Stimulated activated CD4-positive, alpha-beta T cell treated with anti-CD3 and anti-CD28 coated beads, Interleukin-12 subunit alpha, Interleukin-12 subunit beta, amount 100 ng/mL, for 4 hours (primary cell): ENCODE measurements at regions not wholly inside any gene's neighbourhood (a gene's known extent, or its start where the extent isn't known, plus 50 kb on each side); places are given as distances from the start of the nearest gene placed in this dataset.

Source experiments
- DNase-seq: peaks from one replicate; pipeline ENCODE4 v3.0.0-alpha.2; 2020

DNA sequence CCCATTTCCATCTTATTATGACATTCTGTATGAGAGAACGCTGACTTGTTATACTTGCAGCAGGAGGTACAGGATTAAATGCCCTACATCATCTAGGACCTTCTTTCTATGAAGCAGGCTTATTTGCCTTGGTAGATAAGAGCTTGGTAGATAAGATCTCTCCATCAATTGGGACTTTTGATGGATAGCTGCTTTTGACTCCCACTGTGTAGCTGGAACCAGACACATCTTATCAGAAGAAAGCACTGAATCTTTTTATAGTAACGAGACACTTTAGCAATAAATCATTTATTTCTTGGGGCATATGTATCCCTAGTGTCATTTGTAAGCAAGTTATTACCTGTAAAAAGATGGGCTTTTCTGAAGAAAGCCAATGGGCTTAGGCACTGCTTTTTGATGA lies 613.9 kb downstream of the TECRL start:
- no peak for DNase-seq

DNA sequence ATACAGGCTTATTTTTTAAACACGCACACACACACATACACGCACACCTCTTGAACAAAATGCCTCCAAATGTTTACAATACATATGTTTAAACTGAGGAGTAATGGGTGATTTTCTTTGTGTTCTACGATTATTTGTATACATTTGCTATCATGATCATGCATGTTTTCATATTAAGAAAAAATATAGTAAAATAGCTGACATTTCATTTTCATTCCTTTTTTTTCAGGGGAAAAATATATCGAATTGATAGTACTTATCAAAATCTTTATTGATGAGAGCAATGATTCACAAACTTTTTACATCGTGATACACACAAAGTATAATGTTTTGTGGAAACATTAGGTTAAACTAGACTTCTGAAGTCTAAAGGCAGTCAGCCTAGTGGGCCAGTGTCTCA lies 618.9 kb downstream of the TECRL start:
- DNase-seq, result no peak

DNA sequence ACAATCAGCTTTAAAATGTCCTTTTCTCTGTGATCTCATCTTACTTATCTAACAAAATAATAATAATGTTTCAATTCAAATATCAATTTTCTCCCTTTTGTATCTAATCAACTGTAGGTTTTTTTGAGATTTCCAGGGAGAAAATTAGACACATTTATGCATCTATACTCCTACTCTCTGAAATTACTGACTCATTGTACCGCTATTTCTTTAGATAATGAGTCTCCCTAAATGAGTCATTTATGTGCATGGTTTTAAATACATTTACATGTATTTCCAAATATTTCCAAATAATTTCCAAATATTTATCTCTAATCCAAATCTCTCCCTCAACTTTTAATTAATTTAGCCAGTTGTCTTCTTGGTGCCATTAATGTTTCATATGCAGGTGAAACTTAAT lies 621.0 kb downstream of the TECRL start:
- DNase-seq, result no peak

DNA sequence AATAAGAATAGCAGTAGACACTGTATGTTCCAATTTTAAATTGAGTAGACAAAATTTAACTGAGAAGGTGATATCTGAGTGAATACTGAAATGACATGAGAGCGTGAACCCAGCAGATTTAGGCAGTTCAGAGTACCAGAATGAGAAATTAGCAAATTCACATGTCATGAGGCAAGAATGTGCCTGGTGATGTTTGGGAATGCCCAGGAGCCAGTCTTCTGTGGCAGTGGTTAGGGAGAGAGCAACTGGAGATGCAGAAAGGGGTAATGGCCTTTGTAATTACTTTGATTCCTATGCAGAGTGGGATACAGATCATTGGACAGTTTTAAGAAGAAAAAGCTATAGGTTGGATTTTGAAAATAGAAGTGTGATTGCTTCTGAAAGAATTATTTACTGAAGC lies 621.9 kb downstream of the TECRL start:
- no peak for DNase-seq

DNA sequence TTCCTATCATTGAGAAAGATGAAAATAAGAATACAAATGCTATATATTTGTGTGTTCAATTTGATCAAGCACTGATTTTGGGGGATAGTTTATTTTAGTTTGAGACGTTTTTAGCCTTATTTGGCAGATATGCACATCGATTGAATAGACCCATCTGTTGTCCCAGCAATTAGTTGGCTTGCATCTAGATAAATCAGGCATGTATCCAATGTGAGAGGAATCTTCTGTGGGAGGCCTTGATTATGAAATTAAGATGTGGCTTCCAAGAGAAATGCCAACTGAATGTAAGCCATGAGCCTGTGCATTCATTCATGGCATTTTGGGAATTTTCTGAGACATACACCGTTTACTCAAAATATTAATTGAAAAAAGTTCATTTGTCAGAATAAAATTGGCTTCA lies 623.1 kb downstream of the TECRL start:
- no peak for DNase-seq

DNA sequence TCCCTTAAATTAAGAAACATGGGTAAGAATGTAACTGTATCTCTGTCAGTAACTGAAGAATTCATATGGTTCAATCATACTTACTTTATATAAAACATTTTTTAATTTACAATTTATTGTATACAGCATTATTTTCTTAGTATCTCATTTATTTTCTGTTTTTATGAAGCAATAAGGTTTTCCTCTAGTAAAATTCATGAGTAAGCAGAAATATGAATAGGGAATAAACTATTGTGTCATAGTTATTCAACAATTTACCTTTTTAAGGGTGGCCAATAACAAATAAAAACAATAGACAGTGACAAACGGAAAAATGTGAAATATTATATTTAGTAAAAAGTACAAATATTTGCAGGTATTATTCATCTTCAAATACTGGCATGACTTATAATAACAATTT lies 624.4 kb downstream of the TECRL start:
- no peak for DNase-seq

DNA sequence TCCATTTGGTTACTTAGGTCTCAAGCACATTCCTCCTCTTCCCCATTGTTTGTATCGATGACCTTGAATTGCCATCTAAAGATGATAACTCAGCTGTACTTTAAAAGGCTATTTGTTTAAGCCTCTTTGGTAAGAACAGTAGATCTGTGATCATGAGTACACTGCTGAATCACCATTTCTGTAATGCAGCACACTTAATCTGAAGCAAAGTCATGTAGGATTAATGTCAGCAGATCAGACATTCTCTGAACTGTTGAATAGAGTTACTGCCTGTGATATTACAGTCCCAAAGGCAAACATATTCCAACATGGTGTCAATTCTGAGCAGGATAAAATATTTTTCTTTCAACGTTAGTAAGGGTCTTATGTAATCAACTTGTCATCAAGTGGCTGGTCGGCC lies 631.6 kb downstream of the TECRL start:
- DNase-seq, result no peak

DNA sequence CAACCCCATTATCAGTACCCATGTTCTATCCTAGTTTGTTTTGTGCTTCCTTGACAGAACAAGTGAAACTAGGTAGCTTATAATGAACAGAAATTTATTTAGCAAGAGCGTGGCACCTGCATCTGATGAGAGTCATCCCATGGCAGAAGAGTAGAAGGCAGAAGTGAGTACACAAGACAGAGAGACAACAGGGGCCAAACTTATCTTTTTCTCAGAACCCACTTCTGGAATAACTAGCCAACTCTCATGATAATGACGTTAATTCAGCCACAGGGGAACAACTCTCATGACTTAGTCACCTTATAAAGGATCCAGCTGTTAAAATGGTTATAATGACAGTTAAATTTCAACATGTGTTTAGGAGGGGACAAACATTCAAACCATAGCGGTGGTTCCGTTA lies 644.9 kb downstream of the TECRL start:
- no peak for DNase-seq

DNA sequence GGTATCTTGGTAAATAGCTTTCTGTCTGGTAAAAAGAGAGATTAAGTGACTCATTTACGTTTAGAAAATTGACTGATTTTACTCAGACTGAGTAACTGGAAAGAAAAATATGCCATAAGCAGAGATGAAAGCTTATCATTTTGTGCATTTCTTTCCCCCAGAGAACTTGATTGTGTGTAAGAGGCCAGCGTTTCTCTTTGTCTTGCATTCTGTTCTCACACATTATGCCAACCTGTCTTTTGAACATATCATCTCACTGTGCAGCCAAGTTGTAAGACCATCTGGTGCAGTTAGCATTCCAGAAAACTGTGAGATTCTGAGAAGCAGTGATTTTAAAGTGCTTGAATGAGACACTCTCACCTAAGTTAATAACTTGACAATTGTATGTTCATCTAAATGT lies 651.3 kb downstream of the TECRL start:
- no peak for DNase-seq

DNA sequence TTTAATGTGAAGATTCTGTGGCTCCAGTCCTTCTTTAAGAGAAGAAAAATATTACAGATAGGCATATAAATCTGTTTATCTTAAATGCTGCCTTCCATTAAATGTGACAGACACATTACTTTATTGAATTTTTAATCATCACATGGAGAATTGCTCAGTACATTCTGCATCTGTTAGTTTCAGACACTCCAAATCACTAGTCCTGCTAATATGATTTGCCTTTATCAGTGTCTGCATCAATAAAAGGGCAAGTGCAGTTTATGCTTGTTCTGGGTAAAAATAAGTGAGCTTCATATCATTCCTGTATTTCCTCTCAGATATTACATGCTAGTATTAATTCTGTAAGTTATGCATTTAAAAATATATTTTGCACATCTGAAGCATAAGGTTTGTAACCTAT lies 666.4 kb downstream of the TECRL start:
- no peak for DNase-seq

DNA sequence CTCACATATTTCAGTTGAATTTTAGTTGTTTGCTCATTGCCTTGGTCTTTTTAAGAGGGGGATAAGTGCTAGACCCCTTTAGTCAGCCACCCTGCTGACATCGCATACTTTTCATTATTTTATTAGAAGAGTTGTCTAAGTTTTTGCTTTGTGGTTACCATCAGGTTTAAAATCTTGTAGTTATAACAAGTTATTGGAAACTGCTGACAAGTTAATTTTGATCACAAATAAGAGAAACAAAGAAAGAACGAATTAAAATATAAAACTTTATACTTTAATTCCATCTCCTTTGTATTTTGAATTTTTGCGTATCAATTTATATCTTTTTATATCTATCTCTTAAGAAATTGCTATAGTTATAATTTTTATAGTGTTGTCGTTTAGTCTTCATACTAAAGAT lies 679.7 kb downstream of the TECRL start:
- no peak for DNase-seq

DNA sequence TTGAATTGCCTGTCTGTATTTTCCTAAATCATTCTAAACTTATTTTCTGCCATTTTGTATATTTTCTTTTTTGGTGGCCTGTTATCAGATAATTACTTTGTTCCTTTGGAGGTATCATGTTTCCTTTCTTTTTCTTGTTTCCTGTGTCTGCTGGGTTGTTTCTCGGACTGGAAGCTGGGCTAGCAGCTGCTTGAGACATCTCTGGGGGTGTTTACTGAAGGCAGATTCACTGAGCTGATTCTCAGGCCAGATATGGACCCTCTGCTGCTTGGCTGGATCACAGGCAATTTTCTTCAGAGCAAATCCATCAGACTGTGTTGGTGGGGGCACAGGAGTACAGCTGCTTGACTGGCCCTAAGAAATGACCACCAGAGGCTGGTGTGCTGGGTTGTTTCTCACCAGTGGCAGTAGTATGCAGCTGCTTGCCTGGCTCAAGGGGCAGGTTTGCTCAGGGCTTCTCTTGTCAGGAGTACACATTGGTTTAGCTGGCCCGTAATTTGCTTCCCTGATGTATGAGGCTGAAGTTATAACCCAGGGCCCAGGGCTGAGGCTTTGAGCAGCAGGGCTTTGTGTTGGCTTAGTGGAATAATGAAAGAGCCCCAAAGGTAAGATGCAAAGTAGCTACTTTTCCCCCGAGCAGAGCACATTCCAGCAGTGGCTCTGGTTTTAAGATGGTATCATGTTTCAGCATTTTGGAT lies 680.6 kb downstream of the TECRL start:
- DNase-seq, result no peak

DNA sequence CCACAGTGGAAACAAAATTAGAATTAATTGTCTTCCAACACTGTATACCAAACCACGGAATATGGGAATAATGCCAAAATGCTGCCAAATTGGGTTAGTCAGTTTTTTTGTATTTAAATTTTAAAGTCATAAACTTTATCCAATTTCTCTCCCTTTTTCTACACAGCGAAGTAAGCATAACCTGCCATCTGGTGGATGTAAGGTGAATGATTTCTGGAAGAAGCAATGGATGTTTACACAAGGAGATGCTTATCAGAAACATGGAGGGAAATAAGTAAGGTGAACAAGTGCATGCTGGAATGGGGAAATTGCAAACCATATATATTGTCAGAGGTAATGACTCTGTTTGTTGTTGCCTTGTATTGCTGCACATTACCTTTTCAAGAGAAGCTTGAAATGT lies 691.9 kb downstream of the TECRL start:
- no peak for DNase-seq

DNA sequence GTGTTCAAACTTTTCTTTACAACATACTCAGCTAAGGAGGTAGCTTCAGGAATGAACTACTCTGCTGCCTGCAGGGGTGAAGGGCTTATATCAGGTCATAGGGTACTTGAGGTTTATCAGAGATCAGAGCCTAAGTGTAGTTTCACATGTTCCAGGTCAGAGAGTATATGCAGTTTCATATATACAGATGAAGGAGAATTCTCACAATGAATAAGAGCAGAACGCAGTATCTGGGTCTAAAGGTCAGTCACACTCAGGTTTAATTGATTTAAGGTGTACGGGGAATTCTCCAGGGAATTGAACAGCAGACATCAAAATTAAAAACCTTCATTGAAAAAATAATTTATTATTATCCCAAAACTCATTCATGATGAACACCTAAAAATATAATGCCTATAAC lies 700.6 kb downstream of the TECRL start:
- no peak for DNase-seq

DNA sequence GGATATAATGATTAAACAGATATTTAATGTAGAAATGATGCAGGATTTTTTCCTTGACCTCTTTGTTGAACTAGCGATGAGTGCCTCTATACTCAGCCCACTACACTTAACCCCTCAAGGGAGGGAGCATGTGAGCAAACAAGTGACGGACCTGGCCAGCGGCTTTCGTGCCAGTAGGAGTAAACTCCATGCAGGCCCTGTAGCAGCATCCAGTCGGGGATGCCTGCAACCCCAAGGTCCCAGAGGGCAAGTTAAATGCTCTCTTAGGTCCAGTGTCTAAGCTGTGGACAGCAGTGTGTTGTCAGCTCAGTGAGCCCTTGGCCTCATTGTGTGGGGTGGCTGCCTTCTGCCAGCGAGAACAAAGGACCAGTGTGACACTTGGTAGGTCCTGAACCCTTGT lies 708.7 kb downstream of the TECRL start:
- no peak for DNase-seq

DNA sequence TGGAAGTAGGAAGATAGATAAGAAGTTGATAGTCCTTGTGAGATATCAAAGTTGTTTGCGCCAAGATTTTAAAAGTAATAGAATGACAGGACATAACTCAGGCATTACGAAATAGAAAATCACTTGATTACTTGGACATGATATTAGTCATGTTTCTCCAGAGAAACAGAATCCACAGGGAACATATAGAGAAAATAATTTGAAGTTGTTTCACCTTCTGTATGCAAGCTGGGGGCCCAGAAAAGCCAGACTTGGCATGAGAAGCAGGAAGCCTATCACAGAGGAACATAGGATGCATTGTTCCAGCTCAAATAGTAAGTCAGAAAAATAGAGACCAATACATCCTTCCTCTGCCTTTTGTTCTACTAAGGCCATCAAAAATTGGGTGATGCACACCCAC lies 715.9 kb downstream of the TECRL start:
- DNase-seq, result no peak

DNA sequence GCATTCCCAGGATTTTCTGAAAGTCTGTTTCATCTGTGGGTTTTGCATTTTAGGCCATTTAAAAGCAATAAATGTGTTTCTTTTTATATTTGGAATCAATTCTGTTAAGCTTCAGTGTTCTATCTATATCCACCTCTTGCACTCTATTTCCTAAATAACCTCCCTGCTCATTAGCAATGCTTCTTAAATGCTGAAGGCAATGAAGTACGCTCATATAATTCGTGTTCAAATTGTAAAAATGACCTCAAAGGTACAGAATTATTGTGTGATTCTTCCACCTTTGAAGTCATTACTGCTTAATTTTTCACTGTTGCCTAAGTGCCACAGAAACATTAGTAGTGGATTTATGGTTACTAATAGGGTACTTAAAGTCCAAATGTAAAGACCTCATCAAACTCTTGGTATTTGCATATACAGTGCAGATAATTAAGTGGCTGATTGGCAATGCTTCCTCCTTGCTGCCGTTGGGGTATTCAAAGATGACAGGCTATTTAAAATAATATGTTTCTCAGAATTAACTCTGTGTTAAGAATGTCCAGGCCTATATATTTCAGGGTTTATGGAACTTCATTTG lies 730.8 kb downstream of the TECRL start:
- no peak for DNase-seq

DNA sequence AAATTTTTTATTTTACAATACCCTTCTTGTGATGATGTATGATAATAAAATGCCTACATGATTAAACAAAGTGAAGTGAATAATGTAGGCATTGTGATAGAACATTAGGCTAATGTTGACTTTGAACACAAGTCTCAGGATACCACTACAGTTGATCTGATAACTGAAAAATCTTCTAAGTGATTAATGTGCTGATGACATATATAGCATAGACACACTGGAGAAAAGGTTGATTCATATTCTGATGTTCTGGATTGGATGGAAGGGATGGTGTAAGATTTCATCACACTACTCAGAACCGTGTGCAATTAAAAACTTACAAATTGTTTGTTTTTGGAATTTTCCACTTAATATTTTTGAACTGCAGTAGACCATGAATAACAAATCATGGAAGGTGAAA lies 738.5 kb downstream of the TECRL start:
- DNase-seq, result no peak

DNA sequence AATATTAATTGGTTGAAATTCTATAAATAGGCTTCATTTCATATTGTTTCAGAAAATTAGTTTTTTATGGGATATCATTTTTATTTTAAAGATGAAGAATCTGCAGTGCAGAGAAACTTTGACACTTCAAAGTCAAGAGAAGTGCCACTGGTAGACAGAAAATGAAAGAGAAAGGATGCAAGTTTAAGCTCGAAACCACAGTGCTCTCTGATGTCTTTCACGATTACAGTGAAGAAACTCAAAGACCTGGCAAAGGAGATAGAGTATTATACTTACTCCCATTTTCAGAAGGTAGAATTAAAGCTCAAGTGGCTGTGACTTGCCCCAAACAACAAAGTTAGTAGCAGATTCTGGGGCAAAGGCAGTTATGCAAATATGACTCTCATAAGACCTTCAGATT lies 745.4 kb downstream of the TECRL start:
- no peak for DNase-seq

DNA sequence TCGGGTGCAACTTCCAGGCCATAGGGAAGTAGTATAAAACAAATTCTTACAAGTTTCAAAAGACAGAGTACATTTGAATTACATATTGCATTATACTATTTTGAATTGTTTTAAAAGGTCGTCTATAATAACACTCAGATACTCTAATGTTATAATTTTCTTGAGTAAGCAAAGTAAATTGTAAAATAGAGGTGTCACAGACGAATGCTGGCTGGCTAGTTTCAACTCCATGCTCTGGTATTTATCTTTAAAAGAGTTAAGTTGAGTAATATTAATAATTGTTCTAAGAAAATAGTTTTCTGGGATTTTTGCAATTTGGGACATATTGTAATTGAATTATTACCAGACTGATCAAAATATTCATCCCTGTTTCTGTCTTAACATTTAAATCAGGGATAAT lies 764.9 kb downstream of the TECRL start:
- DNase-seq, result no peak

DNA sequence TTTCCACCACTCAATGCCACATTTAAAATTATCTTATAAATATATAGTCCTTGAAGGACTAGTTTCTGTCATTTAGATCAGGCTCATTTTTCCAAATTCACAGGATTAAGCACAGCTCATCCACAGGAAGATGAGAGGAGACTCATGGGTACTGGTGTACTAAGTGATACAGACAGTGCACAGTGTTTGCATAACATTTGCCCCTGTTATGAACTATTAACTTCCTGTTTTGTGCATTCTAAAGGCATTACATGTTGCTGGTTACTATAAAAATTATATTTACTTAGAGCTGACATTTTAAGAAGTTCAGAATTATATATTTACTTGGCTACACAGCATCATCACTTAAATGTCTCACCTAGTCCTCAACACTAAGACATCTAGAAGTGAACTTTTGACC lies 772.0 kb downstream of the TECRL start:
- DNase-seq, result no peak

DNA sequence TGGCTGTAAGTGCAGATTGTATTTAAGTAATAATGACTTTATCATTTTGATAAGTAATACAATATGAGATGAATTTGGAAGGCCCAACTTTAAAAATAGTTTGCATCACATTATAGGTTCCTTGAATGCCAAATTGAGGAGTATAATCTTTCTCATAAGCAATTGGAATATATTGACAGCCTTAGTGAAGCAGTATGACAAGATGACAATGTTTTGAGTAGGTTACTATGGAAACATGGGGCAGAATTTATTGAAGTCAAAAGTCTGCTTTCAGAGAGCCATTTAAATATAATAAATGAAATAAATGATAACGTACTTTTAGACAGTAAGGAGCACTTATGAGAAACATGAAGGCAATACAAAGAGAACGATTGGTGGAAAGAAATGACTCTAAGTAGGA lies 776.4 kb downstream of the TECRL start:
- DNase-seq, result no peak

DNA sequence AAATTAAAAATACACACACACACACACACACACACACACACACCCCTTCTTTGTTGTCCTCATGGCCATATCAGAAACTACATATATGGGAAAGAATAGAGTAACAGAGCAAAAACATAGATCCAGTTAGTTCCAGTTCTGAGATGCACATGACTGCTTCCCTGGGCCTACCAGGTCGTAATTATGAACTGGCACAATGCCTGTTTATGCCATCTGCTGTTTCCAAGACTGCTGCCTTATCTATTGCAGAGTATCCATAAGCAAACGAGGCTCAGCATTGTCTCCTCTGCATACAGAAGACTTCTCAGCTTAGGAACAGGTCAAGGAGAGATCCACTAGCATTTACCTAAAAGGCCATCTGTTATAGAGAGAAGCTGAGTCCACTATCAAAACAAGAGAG lies 789.0 kb downstream of the TECRL start:
- DNase-seq, result no peak

DNA sequence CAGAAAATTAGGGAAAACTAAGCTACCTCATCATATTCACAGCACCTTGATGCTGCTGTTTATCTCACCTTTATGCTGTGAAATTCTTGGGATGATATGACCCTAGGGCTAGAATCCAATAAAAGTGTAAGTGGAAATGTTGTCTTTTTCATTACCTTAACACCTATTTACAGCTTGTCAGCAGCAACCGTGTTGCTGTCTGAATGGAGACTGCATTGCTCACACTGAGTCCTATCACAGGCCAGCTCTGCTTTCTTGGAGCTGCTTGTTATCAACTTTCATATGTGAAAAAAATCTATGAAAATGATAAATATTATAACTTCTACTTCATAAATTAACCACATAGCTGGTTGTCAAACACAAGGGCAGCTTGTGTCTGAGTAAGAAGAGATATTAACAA lies 789.5 kb downstream of the TECRL start:
- no peak for DNase-seq
